ENCODE measurements at regions not wholly inside any gene's neighbourhood (a gene's known extent, or its start where the extent isn't known, plus 50 kb on each side); places are given as distances from the start of the nearest gene placed in this dataset.

DNA sequence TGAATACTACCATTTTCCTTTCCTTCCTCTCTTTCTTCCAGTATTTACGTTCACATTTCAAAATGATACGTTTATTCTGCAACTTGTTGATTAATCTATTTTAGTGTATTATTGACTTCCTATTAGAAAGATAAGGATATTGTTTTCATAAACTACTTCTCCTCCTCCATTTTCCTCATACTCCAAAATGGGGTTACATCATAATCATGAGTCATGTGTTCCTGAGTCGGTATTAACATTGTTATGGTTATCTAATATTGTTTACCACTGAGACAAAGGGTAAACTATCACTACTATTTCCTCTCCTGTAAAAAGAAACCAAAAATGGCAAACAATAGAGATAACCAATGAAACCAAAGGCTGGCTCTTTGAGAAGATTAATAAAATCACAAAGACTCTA, 126.5 kb upstream of the CDYL start:
- Histone ChIP-seq H3K27ac (ENCODE audit: low read length) (no peak overlapping the region), H3K36me3 (ENCODE audit: insufficient read depth, low read depth, low read length) (no peaks in the 10 kb centered on the region), H3K9me3 (ENCODE audit: insufficient read depth, low read depth, low read length) (peaks cover 8% of the 10 kb centered on the region; the same call in 1 of the 2 replicates), H3K9ac (ENCODE audit: low read depth, low read length) (no peak overlapping the region), H3K4me3 (ENCODE audit: low read length) (no peak overlapping the region), H3K27me3 (ENCODE audit: insufficient read depth, low read length) (no peaks in the 10 kb centered on the region), H3K4me1 (ENCODE audit: insufficient read depth, low read length) (peaks cover 10% of the 10 kb centered on the region; the same call in 1 of the 2 replicates)

DNA sequence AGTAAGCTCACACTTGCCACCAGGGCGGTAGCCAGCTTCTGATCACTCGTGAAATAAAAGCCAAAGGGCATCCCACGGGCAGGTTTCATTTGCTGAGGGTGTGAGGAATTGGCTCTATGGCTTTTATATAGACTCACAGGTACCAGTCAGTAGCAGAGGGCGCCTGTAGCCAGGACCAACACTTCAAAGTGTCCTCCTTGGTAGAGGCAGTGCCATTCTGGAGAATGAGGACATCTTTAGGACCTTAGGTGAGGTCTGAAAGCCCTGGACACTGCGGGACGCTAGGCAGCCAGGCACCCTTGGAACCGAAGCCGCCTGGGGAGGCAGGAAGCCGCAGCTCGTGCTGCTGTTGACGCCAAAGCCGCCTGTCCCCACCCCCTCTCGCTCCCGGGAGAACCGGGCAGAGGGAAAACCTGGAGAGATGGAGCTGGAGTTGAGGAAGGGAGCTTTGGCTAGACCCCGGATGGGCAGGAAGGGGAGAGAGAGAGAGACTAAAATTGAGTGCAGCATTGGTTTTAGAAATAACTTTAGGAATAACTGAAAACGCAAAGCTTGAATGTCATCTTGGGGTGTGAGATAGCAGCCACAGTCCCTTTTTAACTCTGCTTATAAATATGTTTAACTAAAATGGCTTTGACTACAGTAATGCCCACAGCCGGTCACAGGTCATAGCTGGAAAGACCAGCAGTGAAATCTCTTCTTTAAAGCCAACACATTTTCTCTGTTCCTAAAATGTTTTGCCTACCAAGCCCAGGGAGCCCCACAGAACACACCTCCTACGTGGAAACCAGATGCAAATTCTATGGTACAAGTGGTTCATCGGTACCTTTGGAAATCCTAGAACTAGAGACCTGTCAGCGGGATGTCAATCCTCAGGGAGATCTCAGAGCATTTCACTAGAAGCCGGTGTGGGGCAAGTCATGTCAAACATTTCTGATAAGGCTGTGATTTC, 128.5 kb upstream of the CDYL start:
- Histone ChIP-seq H3K36me3 (ENCODE audit: insufficient read depth, low read depth, low read length) (no peaks in the 10 kb centered on the region), H3K27ac (ENCODE audit: low read length) (no peak overlapping the region), H3K9me3 (ENCODE audit: insufficient read depth, low read depth, low read length) (peaks cover 8% of the 10 kb centered on the region; the same call in 1 of the 2 replicates), H3K9ac (ENCODE audit: low read depth, low read length) (no peak overlapping the region; the same call in 1 of the 2 replicates), H3K27me3 (ENCODE audit: insufficient read depth, low read length) (no peaks in the 10 kb centered on the region), H3K4me3 (ENCODE audit: low read length) (peak overlapping the region; percentile 55), H3K4me1 (ENCODE audit: insufficient read depth, low read length) (peaks cover 8% of the 10 kb centered on the region; the same call in 1 of the 2 replicates)

DNA sequence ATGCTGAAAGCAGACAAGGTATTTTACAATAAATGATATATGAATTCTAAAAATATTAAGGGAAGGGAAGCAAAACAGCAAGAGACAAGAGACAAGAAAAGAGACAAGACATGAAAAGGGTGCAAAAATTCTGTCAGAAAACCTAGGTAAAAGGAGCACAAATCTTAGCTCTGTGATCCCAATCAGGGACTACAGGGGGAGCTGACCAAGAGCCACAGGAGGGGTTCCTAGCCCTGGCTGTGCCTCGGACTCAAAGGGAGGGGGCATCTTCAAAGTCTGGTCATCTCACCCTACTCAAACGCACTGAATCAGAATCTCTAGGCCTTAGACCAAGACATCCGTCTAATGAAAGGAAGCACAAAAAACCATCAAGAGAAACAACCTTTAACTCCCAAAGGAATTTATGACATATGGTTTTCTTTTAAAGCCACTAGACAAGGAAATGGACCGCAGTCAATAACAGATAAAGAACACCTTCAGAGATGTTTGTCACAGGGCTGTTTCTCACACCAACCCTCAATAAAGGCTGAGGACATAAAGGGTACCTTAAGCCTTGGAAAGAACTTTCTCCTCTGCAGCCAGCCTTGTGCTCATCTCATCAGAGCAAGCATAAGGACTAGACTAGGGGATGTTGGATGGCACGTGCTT, 130.4 kb upstream of the CDYL start:
- Histone ChIP-seq H3K27ac (ENCODE audit: low read length) (no peak overlapping the region), H3K36me3 (ENCODE audit: insufficient read depth, low read depth, low read length) (no peaks in the 10 kb centered on the region), H3K27me3 (ENCODE audit: insufficient read depth, low read length) (no peaks in the 10 kb centered on the region), H3K4me1 (ENCODE audit: insufficient read depth, low read length) (peaks cover 8% of the 10 kb centered on the region; the same call in 1 of the 2 replicates), H3K9ac (ENCODE audit: low read depth, low read length) (no peak overlapping the region), H3K9me3 (ENCODE audit: insufficient read depth, low read depth, low read length) (no peaks in the 10 kb centered on the region; the same call in 1 of the 2 replicates), H3K4me3 (ENCODE audit: low read length) (no peak overlapping the region)

DNA sequence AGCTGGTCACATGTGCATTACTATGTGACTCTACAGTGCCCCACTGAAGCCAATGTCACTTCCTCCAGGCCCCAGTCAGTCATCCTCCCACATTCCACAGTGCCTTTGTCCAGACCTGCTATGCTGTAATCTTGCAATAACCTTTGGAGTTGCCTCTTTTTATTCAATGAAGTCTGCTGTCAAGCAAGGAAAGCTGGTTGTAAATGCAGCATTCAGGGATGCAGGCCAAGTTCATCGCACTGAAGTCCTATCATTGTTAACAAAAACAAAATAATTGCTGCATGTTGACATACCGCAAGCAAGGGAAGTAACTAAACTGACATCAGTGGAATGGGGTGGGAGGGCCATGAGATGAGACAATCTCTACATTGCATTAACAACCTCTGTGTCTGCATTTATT, 131.2 kb upstream of the CDYL start:
- Histone ChIP-seq H3K4me1 (ENCODE audit: insufficient read depth, low read length) (peaks cover 10% of the 10 kb centered on the region; the same call in 1 of the 2 replicates), H3K4me3 (ENCODE audit: low read length) (no peak overlapping the region), H3K9me3 (ENCODE audit: insufficient read depth, low read depth, low read length) (no peaks in the 10 kb centered on the region; the same call in 1 of the 2 replicates), H3K27ac (ENCODE audit: low read length) (no peak overlapping the region), H3K9ac (ENCODE audit: low read depth, low read length) (no peak overlapping the region), H3K36me3 (ENCODE audit: insufficient read depth, low read depth, low read length) (no peaks in the 10 kb centered on the region), H3K27me3 (ENCODE audit: insufficient read depth, low read length) (no peaks in the 10 kb centered on the region)

DNA sequence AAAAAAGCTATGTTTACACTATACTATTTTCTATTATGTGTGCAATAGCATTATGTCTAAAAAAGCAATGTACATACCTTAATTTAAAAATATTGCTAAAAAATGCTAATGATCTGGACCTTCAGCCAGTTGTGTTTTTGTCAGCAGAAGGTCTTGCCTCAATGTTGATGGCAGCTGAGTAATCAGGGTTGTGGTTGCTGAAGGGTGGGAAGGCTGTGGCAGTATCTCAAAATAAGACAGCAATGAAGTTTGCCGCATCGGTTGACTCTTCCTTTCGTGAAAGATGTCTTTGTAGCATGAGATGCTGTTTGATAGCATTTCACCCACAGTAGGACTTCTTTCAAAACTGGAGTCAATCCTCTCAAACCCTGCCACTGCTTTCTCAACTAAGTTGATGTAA, 134.7 kb upstream of the CDYL start:
- no peak overlapping the region for H3K9ac ChIP-seq (ENCODE audit: low read depth, low read length)
- no peak overlapping the region for H3K27ac ChIP-seq (ENCODE audit: low read length)
- H3K27me3 ChIP-seq (ENCODE audit: insufficient read depth, low read length), result no peaks in the 10 kb centered on the region
- no peaks in the 10 kb centered on the region for H3K36me3 ChIP-seq (ENCODE audit: insufficient read depth, low read depth, low read length)
- peaks cover 3% of the 10 kb centered on the region; the same call in 1 of the 2 replicates for H3K4me1 ChIP-seq (ENCODE audit: insufficient read depth, low read length)
- H3K9me3 ChIP-seq (ENCODE audit: insufficient read depth, low read depth, low read length), result no peaks in the 10 kb centered on the region; the same call in 1 of the 2 replicates
- H3K4me3 ChIP-seq (ENCODE audit: low read length), result no peak overlapping the region

GRCh38 chr6:4640139-4640538, 136.1 kb upstream of the CDYL start:
- Histone ChIP-seq H3K27ac (ENCODE audit: low read length) (no peak overlapping the region), H3K4me3 (ENCODE audit: low read length) (no peak overlapping the region), H3K9me3 (ENCODE audit: insufficient read depth, low read depth, low read length) (no peaks in the 10 kb centered on the region; the same call in 1 of the 2 replicates), H3K9ac (ENCODE audit: low read depth, low read length) (no peak overlapping the region), H3K27me3 (ENCODE audit: insufficient read depth, low read length) (no peaks in the 10 kb centered on the region), H3K36me3 (ENCODE audit: insufficient read depth, low read depth, low read length) (no peaks in the 10 kb centered on the region), H3K4me1 (ENCODE audit: insufficient read depth, low read length) (peaks cover 3% of the 10 kb centered on the region; the same call in 1 of the 2 replicates)

DNA sequence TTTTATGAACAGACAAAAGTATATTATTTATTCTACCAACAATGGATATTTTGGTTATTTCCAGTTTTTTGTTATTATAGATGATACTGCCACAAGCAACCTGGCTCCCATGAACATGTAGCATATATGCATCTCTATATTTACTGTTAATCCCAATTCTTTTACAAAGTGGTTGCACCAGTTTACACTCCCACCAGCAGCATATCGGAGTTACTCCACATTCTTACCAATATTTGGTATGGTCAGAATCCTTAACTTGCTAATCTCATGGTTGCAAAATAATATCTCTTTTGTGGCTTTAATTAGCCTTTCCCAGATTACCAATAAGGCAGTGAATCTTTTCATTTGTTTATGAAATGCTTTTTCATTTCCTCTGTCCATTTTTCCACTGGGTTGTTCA, 137.6 kb upstream of the CDYL start:
- Histone ChIP-seq H3K27ac (ENCODE audit: low read length) (no peak overlapping the region), H3K4me3 (ENCODE audit: low read length) (no peak overlapping the region), H3K27me3 (ENCODE audit: insufficient read depth, low read length) (no peaks in the 10 kb centered on the region), H3K9me3 (ENCODE audit: insufficient read depth, low read depth, low read length) (no peaks in the 10 kb centered on the region; the same call in 1 of the 2 replicates), H3K4me1 (ENCODE audit: insufficient read depth, low read length) (peaks cover 3% of the 10 kb centered on the region; the same call in 1 of the 2 replicates), H3K9ac (ENCODE audit: low read depth, low read length) (no peak overlapping the region), H3K36me3 (ENCODE audit: insufficient read depth, low read depth, low read length) (no peaks in the 10 kb centered on the region)

- H3K9ac ChIP-seq (ENCODE audit: low read depth, low read length), result no peak overlapping the region
- no peak overlapping the region for H3K27ac ChIP-seq (ENCODE audit: low read length)
- no peak overlapping the region for H3K4me3 ChIP-seq (ENCODE audit: low read length)
- H3K9me3 ChIP-seq (ENCODE audit: insufficient read depth, low read depth, low read length), result no peaks in the 10 kb centered on the region; the same call in 1 of the 2 replicates
- H3K4me1 ChIP-seq (ENCODE audit: insufficient read depth, low read length), result peaks cover 3% of the 10 kb centered on the region; the same call in 1 of the 2 replicates
- H3K36me3 ChIP-seq (ENCODE audit: insufficient read depth, low read depth, low read length), result no peaks in the 10 kb centered on the region
- no peaks in the 10 kb centered on the region for H3K27me3 ChIP-seq (ENCODE audit: insufficient read depth, low read length)
These were observed 138.3 kb upstream of the CDYL start for GRCh38 chr6:4637691-4638433.

DNA sequence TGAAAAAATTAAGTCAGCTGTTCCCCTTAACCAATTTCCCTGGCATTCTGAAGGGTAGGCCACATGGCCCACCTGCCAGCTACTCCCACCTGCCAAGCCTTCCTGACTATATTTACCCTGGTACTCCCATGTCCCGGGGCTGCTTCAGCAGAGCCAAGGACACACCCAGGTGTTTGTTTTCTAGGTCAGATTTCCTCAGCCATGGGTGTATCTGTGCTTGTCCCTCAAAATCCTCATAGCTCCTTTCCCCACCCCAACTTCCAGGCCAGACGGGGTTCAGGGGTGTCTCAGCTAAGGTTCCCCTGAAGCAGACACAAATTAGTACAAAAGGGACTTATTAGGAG, 139.4 kb upstream of the CDYL start:
- Histone ChIP-seq H3K9me3 (ENCODE audit: insufficient read depth, low read depth, low read length) (no peaks in the 10 kb centered on the region), H3K4me1 (ENCODE audit: insufficient read depth, low read length) (peaks cover 3% of the 10 kb centered on the region; the same call in 1 of the 2 replicates), H3K27me3 (ENCODE audit: insufficient read depth, low read length) (no peaks in the 10 kb centered on the region), H3K9ac (ENCODE audit: low read depth, low read length) (no peak overlapping the region), H3K27ac (ENCODE audit: low read length) (no peak overlapping the region), H3K36me3 (ENCODE audit: insufficient read depth, low read depth, low read length) (no peaks in the 10 kb centered on the region), H3K4me3 (ENCODE audit: low read length) (no peak overlapping the region)

DNA sequence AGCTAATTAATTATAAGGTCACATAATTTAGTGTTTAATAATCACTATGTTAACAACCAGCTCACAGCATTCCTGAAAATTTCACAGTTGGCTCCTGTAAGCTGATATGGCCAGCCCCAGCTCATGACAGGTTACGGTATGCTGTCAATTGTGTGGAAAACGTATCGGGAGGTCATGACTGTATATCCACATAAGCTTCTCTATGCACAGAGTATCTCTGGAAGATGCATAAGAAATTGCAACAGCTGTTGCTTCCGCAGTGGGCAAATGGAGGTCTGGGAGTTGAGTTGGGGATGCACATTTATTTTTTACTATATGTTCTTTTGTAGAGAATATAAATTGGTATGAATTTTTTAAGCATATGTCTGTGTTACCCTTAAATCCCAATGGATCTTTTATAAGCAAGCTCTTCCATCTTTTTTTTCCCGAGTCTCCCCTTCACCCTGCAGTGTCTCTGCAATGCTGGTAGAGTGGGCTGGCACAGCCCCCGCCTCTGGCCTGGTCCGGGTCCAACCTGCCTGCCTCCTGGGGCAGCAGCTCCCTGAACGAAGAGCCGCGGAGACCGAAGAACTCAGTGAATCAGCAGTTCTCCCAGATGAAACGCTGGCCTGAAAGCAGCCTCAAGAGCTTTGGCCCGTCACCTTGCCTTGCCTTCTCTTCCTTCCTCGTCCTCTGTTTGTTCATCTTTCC, 139.9 kb upstream of the CDYL start:
- no peaks in the 10 kb centered on the region for H3K27me3 ChIP-seq (ENCODE audit: insufficient read depth, low read length)

GRCh38 chr6:4635666-4636065, 140.5 kb upstream of the CDYL start:
- H3K9me3 ChIP-seq (ENCODE audit: insufficient read depth, low read depth, low read length), result peaks cover 6% of the 10 kb centered on the region; the same call in 1 of the 2 replicates
- H3K9ac ChIP-seq (ENCODE audit: low read depth, low read length), result no peak overlapping the region
- no peaks in the 10 kb centered on the region for H3K27me3 ChIP-seq (ENCODE audit: insufficient read depth, low read length)
- peaks cover 3% of the 10 kb centered on the region; the same call in 1 of the 2 replicates for H3K4me1 ChIP-seq (ENCODE audit: insufficient read depth, low read length)
- no peak overlapping the region for H3K27ac ChIP-seq (ENCODE audit: low read length)
- no peak overlapping the region for H3K4me3 ChIP-seq (ENCODE audit: low read length)
- H3K36me3 ChIP-seq (ENCODE audit: insufficient read depth, low read depth, low read length), result no peaks in the 10 kb centered on the region

More for the DNA sequence above, 139.9 kb upstream of the CDYL start:
- Histone ChIP-seq H3K9ac (ENCODE audit: low read depth, low read length) (no peak overlapping the region), H3K4me3 (ENCODE audit: low read length) (no peak overlapping the region), H3K4me1 (ENCODE audit: insufficient read depth, low read length) (peaks cover 3% of the 10 kb centered on the region; the same call in 1 of the 2 replicates), H3K27ac (ENCODE audit: low read length) (no peak overlapping the region), H3K9me3 (ENCODE audit: insufficient read depth, low read depth, low read length) (no peaks in the 10 kb centered on the region), H3K36me3 (ENCODE audit: insufficient read depth, low read depth, low read length) (no peaks in the 10 kb centered on the region)

All from iPS-20b (cell line).